SJCRH30 (cell line): ENCODE measurements at regions not wholly inside any gene's neighbourhood (a gene's known extent, or its start where the extent isn't known, plus 50 kb on each side); places are given as distances from the start of the nearest gene placed in this dataset.
"Not testable (repeated sequence)": the region's sequence is repeated elsewhere in the genome, so short reads cannot be mapped to it uniquely, and the experiment has no call there.

Experiments used
- DNase-seq, 2 experiments: peaks; one replicate each; pipeline ENCODE4 v3.0.0-alpha.2; 2015 to 2020
- H3K27ac ChIP-seq: fragments of 250-450 bp; sonication (Bioruptor Pico); 2 replicates; pipeline ENCODE4 v1.5.1; 2020; ENCODE audit warnings: mild to moderate bottlenecking, moderate library complexity
- H3K27me3 ChIP-seq: fragments of 250-450 bp; sonication (Bioruptor Pico); 2 replicates; pipeline ENCODE4 v1.5.1; 2020; ENCODE audit warnings: mild to moderate bottlenecking, moderate library complexity
- H3K36me3 ChIP-seq: fragments of 250-450 bp; sonication (Bioruptor Pico); 2 replicates; pipeline ENCODE4 v1.5.1; 2020; ENCODE audit warnings: mild to moderate bottlenecking, moderate library complexity
- H3K4me1 ChIP-seq: fragments of 250-450 bp; sonication (Bioruptor Pico); 2 replicates; pipeline ENCODE4 v1.5.1; 2020; ENCODE audit warnings: mild to moderate bottlenecking, moderate library complexity
- H3K4me3 ChIP-seq: fragments of 250-450 bp; sonication (Bioruptor Pico); 2 replicates; pipeline ENCODE4 v1.5.1; 2020; ENCODE audit warnings: mild to moderate bottlenecking, moderate library complexity
- H3K9me3 ChIP-seq: fragments of 250-450 bp; sonication (Bioruptor Pico); replicated peaks from 2 replicates; pipeline ENCODE4 v1.5.1; 2020; ENCODE audit warnings: mild to moderate bottlenecking, moderate library complexity

- Histone ChIP-seq H3K36me3 (no peaks in the 10 kb centered on the region), H3K27me3 (no peaks in the 10 kb centered on the region), H3K4me3 (no peak overlapping the region), H3K27ac (no peak overlapping the region), H3K4me1 (no peaks in the 10 kb centered on the region), H3K9me3 (no peaks in the 10 kb centered on the region)
- DNase-seq, result no peak
Measured at GRCh38 chrX:25503826-25504225, 488.1 kb upstream of the ARX start.

DNA sequence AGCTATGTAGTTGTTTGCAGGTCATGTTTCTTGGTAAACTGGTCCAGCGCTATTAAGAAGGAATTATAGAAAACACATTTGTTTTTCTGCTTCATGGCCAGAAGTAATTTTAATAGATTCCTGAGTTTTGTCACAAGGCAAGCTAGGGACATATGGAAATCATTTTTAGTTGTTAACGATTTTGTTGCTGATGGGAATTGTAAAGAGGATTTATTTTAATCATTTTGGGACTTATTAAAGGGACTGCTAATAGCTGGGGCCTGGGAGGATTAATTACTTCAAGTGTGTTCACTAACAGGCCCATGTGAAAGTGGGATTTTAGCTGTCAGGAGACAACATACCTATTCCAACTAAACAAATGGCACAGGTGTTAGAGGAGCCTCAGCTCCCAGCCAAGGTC lies 492.0 kb upstream of the ARX start:
- H3K27ac ChIP-seq, result no peak overlapping the region
- no peaks in the 10 kb centered on the region for H3K27me3 ChIP-seq
- DNase-seq, result no peak
- no peak overlapping the region for H3K4me3 ChIP-seq
- H3K9me3 ChIP-seq, result no peaks in the 10 kb centered on the region
- H3K36me3 ChIP-seq, result no peaks in the 10 kb centered on the region
- H3K4me1 ChIP-seq, result no peaks in the 10 kb centered on the region

- Histone ChIP-seq H3K4me1 (no peaks in the 10 kb centered on the region), H3K9me3 (no peaks in the 10 kb centered on the region), H3K4me3 (no peak overlapping the region), H3K27me3 (no peaks in the 10 kb centered on the region), H3K27ac (no peak overlapping the region), H3K36me3 (no peaks in the 10 kb centered on the region)
- no peak for DNase-seq
Measured at GRCh38 chrX:25519258-25519657, 503.5 kb upstream of the ARX start.

DNA sequence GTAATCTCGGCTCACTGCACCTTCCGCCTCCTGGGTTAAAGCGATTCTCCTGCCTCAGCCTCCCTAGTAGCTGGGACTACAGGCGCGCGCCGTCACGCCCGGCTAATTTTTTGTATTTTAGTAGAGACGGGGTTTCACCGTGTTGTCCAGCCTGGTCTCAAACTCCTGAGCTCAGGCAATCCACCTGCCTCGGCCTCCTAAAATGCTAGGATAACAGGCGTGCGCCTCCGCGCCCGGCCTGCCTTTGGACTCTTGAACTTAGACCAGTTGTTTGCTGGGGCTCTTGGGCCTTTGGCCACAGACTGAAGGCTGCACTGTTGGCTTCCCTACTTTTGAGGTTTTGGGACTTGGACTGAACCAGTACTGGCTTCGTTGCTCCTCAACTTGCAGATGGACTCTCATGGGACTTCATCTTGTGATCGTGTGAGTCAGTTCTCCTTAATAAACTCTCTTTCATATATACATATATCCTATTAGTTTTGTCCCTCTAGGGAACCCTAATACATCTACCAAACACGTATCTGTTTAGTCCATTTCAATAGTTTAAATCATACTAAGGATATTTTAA lies 506.8 kb upstream of the ARX start:
- not testable (repeated sequence) for H3K9me3 ChIP-seq, DNase-seq, H3K4me1 ChIP-seq, H3K4me3 ChIP-seq, H3K27me3 ChIP-seq, H3K36me3 ChIP-seq, H3K27ac ChIP-seq

DNA sequence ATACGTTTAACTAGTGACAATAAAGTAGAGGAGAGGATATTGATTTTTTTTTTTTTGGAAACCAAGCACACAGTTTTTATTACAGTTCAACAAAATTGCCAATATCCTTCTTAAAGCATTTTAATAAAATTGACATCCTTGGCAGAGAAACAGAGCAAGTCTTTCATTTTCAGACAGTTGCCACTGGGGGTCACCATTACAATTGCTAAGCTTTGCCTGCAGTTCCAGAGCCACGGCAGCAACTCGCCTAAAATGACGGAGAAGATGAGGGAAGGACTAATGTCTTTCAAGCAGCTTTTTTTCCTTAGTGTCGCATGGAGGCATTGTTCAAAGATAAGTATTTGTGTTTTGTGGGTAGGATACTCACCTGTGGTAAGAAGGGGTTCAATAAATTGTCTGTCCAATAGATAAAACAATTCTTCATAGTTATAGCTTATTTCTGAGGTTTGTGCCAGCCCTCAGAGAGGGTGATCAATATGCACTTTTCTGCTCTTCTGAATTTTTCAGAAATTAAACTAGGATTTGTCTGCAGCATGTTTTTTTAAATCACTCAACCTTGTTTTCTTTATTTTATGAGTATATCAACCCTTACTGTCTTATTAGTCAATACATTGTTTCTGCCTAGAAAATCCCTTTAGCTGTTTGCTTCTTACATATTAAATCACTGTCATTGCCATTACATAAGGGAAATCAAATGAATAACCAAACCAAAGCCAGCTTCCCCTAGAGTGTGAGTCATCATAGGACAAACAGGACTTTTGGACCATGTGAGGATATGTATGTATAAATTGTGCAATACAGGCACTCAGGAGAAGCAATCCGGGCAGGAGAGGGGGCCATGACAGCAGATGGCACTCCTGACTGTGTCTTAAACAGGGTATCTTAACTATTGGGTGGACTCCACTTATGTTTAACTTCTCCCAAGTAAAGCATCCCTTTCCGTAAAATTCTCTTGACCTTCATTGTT lies 508.1 kb upstream of the ARX start:
- H3K27me3 ChIP-seq, result no peaks in the 10 kb centered on the region
- H3K27ac ChIP-seq, result no peak overlapping the region
- no peaks in the 10 kb centered on the region for H3K9me3 ChIP-seq
- H3K36me3 ChIP-seq, result no peaks in the 10 kb centered on the region
- H3K4me1 ChIP-seq, result no peaks in the 10 kb centered on the region
- H3K4me3 ChIP-seq, result no peak overlapping the region
- DNase-seq, result peak; percentile 19 to 52

- Histone ChIP-seq H3K27ac (no peak overlapping the region), H3K4me3 (no peak overlapping the region)
Measured at GRCh38 chrX:25527156-25527555, 511.4 kb upstream of the ARX start.

GRCh38 chrX:25527596-25527995 lies 511.8 kb upstream of the ARX start:
- DNase-seq, result no peak
- no peaks in the 10 kb centered on the region for H3K27me3 ChIP-seq
- H3K36me3 ChIP-seq, result no peaks in the 10 kb centered on the region
- no peak overlapping the region for H3K4me3 ChIP-seq
- H3K9me3 ChIP-seq, result no peaks in the 10 kb centered on the region
- H3K27ac ChIP-seq, result no peak overlapping the region
- no peaks in the 10 kb centered on the region for H3K4me1 ChIP-seq

More at GRCh38 chrX:25527156-25527555, 511.4 kb upstream of the ARX start:
- Histone ChIP-seq H3K36me3 (no peaks in the 10 kb centered on the region), H3K4me1 (no peaks in the 10 kb centered on the region), H3K27me3 (no peaks in the 10 kb centered on the region), H3K9me3 (no peaks in the 10 kb centered on the region)
- no peak for DNase-seq

DNA sequence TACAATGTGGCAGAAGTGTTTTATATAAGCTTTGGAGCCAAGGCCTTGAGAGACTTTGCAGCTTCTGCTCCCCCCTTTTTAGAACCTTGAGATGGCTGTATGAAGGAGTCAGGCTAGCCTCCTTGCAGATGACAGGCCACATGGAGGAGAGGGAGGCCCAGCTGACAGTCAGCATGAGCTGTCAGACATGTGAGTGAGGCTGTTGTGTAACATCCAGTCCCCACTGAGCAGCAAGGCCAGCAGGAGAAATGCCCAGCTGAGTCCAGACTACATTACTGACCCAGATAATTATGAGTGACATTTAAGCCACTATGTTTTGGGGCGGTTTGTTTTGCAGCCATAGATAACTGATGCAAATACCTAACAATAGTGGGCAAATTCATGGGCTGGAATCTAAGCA lies 515.3 kb upstream of the ARX start:
- no peaks in the 10 kb centered on the region for H3K27me3 ChIP-seq
- no peak for DNase-seq
- H3K9me3 ChIP-seq, result no peaks in the 10 kb centered on the region
- no peak overlapping the region for H3K4me3 ChIP-seq
- no peaks in the 10 kb centered on the region for H3K36me3 ChIP-seq
- H3K27ac ChIP-seq, result no peak overlapping the region
- no peaks in the 10 kb centered on the region for H3K4me1 ChIP-seq

DNA sequence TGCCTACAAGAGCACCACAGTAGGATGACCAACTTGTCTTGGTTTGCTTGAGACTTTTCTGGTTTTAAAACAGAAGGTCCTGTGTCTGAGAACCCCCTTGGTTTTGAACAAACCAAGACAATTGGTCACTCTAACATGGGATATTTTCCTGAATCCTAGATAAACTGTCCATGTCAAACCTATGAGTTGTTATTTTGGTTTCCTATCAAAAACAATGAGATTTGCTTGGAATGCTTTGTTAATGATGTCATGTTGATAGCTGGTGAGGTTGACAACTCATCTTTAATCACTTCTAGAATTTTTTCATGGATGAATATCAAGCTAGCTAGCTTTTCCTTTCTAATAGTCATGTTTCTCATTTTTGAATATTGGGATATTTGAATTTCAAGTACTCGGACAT lies 518.3 kb upstream of the ARX start:
- Histone ChIP-seq H3K27me3 (no peaks in the 10 kb centered on the region), H3K4me1 (no peaks in the 10 kb centered on the region), H3K9me3 (no peaks in the 10 kb centered on the region), H3K36me3 (no peaks in the 10 kb centered on the region), H3K27ac (no peak overlapping the region), H3K4me3 (no peak overlapping the region)
- no peak for DNase-seq

GRCh38 chrX:25536307-25536970 lies 520.7 kb upstream of the ARX start:
- Histone ChIP-seq H3K4me1 (no peaks in the 10 kb centered on the region), H3K9me3 (no peaks in the 10 kb centered on the region), H3K36me3 (no peaks in the 10 kb centered on the region), H3K27me3 (no peaks in the 10 kb centered on the region), H3K27ac (no peak overlapping the region), H3K4me3 (no peak overlapping the region)
- DNase-seq, result no peak

DNA sequence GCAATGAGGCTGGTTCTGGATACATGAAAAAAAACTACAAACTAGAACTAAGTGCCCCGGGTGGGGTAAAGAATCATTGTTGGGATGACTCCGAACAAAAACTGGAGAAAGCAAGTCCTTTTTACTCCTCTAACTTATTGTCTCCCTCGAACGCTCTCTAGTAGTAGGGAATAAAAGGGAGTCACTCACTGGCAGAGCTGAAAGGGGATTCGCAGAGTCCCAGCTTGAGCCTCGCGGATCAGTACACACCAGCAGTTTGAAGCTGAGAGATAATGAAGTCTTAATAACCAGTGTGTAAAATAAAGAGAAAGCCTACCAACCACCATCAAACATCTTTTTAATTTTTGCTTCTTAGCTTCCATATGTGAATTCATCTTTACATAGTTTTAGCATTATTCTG lies 521.9 kb upstream of the ARX start:
- no peak for DNase-seq
- H3K36me3 ChIP-seq, result no peaks in the 10 kb centered on the region
- H3K9me3 ChIP-seq, result no peaks in the 10 kb centered on the region
- no peaks in the 10 kb centered on the region for H3K27me3 ChIP-seq
- no peak overlapping the region for H3K27ac ChIP-seq
- no peak overlapping the region for H3K4me3 ChIP-seq
- no peaks in the 10 kb centered on the region for H3K4me1 ChIP-seq

DNA sequence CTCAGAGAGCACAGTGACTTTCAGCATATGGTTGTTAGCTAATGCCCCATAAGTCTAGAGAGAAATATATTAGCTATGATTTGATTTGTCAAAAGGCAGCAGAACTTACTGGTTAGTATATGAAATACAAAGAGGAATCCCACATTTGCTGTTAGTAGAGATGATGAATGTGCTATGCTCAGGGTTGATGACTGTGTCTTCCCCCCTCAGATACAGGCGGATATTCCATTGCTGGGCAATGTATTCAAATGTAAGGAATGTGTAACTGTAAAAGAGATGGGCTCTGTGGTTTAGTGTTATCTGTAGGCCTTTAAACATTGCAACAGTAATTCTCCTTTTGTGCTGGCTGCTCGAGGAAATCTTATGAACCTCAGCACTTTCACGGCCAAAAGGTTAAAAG lies 528.9 kb upstream of the ARX start:
- Histone ChIP-seq H3K4me3 (no peak overlapping the region), H3K36me3 (no peaks in the 10 kb centered on the region), H3K9me3 (no peaks in the 10 kb centered on the region), H3K27ac (no peak overlapping the region), H3K27me3 (no peaks in the 10 kb centered on the region), H3K4me1 (no peaks in the 10 kb centered on the region)
- no peak for DNase-seq

GRCh38 chrX:25548811-25549210 lies 533.0 kb upstream of the ARX start:
- no peak overlapping the region for H3K27ac ChIP-seq
- H3K36me3 ChIP-seq, result no peaks in the 10 kb centered on the region
- no peaks in the 10 kb centered on the region for H3K27me3 ChIP-seq
- no peaks in the 10 kb centered on the region for H3K4me1 ChIP-seq
- H3K9me3 ChIP-seq, result no peaks in the 10 kb centered on the region
- no peak overlapping the region for H3K4me3 ChIP-seq
- DNase-seq, result no peak

- H3K4me3 ChIP-seq, result no peak overlapping the region
- no peaks in the 10 kb centered on the region for H3K9me3 ChIP-seq
- no peak overlapping the region for H3K27ac ChIP-seq
- no peak for DNase-seq
- H3K4me1 ChIP-seq, result no peaks in the 10 kb centered on the region
- H3K27me3 ChIP-seq, result no peaks in the 10 kb centered on the region
- H3K36me3 ChIP-seq, result no peaks in the 10 kb centered on the region
Measured at GRCh38 chrX:25555521-25555920, 539.8 kb upstream of the ARX start.

DNA sequence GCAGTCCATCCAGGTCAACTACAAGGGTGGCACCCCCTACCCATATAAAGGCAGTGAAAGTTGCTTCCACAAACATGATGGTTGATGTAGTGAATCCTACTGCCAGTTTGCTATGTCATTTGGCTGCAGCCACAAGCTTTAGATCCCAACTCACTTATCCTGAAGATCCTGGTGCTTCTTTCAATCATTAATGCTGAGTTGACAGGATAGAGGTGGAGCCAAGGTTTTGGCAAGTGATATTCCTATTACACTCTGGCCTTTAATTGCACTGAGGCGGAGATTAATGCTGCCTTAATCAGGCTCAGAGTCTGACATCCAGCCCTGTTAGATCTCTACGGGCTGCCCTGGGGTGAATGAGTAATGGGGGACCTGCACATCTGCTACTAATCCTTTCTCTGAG lies 542.4 kb upstream of the ARX start:
- Histone ChIP-seq H3K4me1 (no peaks in the 10 kb centered on the region), H3K4me3 (no peak overlapping the region), H3K27ac (no peak overlapping the region), H3K36me3 (no peaks in the 10 kb centered on the region), H3K27me3 (no peaks in the 10 kb centered on the region), H3K9me3 (no peaks in the 10 kb centered on the region)
- DNase-seq, result no peak
